Right ventricle myocardium superior (tissue), 1 donor: ENCODE measurements at regions not wholly inside any gene's neighbourhood (a gene's known extent, or its start where the extent isn't known, plus 50 kb on each side); places are given as distances from the start of the nearest gene placed in this dataset.
"Not testable (repeated sequence)": the region's sequence is repeated elsewhere in the genome, so short reads cannot be mapped to it uniquely, and the experiment has no call there.

Experiments used
- ATAC-seq: fragments of 200-7000 bp; cut with Tn5 transposase; one replicate; pipeline ENCODE4 v1.9.1; 2020; ENCODE audit warnings: mild to moderate bottlenecking; ENCODE audit not compliant: poor library complexity
- DNase-seq: peaks from one replicate; pipeline ENCODE4 v3.0.0-alpha.2; 2020
- intact Hi-C: fragments of 100-400 bp; cut with DNase I; formaldehyde crosslinking; loops from one replicate; pipeline ENCODE4 v1.11.2; 2022
- donor health status: DM: no; HTN: yes; CAD: no; lungs with severe emphysema.

GRCh38 chr21:21816778-21817177 lies 818.6 kb downstream of the NCAM2 start:
- intact Hi-C loops = no loop called here
- ATAC-seq (no peak), DNase-seq (no peak)

GRCh38 chr21:21818898-21819297 lies 820.7 kb downstream of the NCAM2 start:
- intact Hi-C loops = no loop called here
- DNase-seq (no peak), ATAC-seq (no peak)

DNA sequence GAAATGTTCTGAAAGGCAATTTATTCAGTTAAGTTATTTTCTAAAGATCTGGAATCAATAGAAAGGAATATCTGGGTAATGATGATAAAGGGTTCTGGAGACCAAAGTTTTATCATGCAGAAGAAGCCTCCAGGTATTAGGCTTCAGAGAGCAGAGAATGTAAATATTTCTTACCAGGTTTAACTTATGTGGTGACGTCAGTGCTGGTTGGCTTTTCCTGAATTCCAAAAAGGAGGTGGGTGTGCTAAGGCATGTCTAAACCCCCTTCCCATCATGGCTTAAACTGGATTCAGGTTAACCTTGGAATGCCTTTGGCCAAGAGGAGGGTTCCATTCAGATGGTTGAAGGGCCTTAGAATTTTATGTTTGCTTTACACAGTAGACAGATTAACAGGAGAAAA lies 829.9 kb downstream of the NCAM2 start:
- ATAC-seq = no peak
- no peak for DNase-seq
- intact Hi-C loops = no loop called here

- ATAC-seq (no peak), DNase-seq (no peak)
- intact Hi-C loops = no loop called here
These were observed 832.8 kb downstream of the NCAM2 start for GRCh38 chr21:21831036-21831435.

DNA sequence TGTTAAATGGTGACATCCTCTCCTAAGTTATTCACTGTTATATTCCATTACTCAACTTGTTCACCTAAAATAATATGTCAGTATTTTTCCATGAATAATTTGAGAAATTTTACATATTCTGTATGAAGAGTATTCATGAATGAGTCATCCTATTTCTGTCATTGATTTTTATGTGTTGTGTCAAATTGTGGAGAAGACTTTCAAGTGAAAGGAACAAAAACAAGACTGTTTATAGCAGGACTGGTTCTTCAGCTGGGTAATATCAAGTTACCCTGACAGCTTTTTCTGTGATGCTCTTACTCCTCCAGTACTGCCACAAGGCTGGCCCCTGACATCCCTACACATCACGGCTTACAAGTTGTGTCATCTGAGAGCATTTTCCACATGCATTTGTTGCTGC lies 847.7 kb downstream of the NCAM2 start:
- DNase-seq (no peak), ATAC-seq (no peak)
- intact Hi-C loops = no loop called here

DNA sequence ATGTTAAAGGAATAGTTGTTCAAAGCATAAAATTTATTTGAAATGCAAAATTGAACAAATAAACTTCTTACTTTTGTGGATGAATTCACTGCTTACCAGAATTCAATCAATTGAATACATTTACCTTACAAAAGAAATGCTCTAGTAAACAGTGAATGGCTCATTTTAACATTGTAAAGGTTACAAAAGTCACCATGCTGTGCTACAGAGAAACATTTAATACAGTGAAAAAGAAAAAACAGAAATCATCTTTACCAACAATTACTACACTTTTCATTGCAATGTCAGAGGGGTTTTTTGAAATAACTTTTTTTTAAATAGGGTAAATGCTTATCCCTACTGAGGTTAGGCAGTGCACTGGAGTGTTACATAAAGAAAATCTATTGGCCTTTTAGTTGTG lies 853.0 kb downstream of the NCAM2 start:
- ATAC-seq (no peak), DNase-seq (no peak)
- intact Hi-C loops = no loop called here

GRCh38 chr21:21851657-21852056 lies 853.4 kb downstream of the NCAM2 start:
- no peak for DNase-seq
- no peak for ATAC-seq
- intact Hi-C loops = no loop called here

DNA sequence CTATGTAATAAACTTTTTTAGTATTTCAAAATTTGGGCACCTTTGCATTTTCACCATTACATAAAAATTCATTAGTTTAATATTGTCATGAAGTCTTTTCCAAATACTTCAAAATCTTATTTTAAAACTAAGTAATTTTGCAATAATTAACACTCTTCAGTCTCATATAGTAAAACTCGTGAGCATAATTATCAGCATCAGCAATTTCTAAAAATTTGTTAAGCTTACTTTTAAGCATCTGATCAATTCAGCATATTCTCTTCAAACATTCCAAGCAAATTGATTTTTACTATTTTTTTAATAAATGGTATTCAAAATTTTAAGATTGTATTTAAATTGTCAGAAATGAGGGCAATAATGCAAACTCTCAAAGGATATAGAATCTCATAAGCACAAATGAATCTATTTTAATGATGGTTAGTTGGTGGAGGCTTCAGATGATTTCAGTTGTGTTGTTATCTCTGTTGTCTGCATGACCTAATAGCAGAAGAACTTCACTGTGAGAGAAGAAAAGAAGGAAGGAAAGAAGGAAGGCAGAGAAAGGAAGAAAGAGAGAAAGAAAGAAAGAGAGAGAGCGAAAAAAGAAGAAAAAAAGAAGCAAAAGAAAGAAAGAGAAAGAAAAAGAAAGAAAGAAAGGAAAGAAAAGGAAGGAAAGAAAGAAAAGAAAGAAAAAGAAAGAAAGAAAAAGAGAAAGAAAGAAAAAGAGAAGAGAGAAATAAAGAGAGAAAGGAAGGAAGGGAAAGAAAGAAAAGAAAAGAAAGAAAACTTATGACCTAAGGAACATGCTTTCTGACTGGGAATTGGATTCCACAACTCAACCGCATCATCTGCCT lies 860.5 kb downstream of the NCAM2 start:
- intact Hi-C loops = no loop called here
- DNase-seq (no peak), ATAC-seq (no peak)

DNA sequence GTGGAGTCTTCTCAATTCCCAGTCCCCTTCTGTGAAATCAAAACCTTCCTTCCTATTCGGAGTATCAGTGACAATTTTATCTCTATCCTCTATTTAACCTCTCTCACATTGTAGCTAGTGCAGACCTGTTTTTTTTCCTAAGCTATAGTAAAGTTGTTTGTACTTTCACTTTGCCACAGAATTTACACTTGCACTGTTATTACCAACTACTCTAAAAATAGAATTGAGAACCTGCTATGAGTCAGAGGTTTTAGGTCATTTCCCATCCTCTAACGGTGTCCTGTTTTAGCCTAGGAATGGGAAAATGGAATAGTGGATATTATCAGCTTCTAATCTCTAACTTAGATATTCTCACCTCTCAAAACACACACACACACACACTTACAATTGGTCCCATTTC lies 862.7 kb downstream of the NCAM2 start:
- intact Hi-C loops = no loop called here
- no peak for ATAC-seq
- no peak for DNase-seq

DNA sequence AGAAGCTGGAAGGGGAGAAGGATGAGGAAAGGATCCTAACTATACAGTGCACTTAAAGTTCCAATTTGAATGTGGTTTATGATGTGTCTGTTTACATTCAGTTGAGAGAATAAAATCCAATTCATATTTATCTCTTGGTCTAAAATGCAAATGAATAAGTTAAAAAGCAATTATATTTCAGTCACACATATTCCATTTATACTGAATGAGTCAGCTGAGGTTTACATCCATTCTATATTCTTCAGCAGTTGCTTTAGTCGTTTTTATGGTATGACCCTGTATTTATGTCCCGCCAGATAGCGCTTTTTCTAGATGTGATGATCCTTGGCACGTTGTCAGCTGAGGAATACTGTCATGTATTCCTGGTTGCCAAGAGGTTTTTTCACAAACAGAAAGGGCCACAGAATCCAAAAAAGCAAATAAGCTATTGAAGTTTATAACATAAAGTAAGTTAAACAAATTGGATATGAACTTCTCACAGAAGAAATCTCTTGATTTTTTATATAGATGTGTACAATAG lies 866.2 kb downstream of the NCAM2 start:
- no peak for DNase-seq
- intact Hi-C loops = no loop called here
- ATAC-seq = no peak

- intact Hi-C loops = no loop called here
- no peak for ATAC-seq
These were observed 899.2 kb downstream of the NCAM2 start for GRCh38 chr21:21897275-21897883.

GRCh38 chr21:21898801-21899200 lies 900.6 kb downstream of the NCAM2 start:
- intact Hi-C loops = no loop called here
- DNase-seq = no peak
- no peak for ATAC-seq

More at GRCh38 chr21:21897275-21897883, 899.2 kb downstream of the NCAM2 start:
- DNase-seq = no peak

- intact Hi-C loops, DNase-seq, ATAC-seq: not testable (repeated sequence)
These were observed 904.2 kb downstream of the NCAM2 start for GRCh38 chr21:21902416-21902815.

- no peak for ATAC-seq
- intact Hi-C loops = no loop called here
These were observed 909.1 kb downstream of the NCAM2 start for GRCh38 chr21:21907271-21907670.

DNA sequence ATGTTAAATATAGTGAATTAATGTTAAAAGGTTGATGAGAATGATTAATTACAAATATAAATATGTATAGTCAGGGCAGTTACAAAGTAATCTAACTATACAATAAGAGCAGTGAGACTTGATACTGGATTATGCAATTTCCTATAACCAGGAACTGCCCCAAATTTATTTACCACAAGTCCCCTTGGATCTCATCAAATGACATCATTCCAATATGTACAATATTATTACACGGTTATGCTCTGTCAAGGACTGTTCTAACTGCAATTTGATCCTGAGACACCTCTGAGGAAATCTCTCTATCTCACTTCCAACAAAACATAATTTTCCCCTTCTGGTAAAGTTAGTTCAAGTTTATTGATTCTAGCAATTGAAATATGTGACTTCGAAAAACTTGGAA lies 917.6 kb downstream of the NCAM2 start:
- DNase-seq = no peak
- no peak for ATAC-seq
- intact Hi-C loops = no loop called here

More at GRCh38 chr21:21907271-21907670, 909.1 kb downstream of the NCAM2 start:
- DNase-seq = no peak

GRCh38 chr21:21921410-21922232 lies 923.4 kb downstream of the NCAM2 start:
- intact Hi-C loops = no loop called here
- ATAC-seq (no peak), DNase-seq (no peak)

DNA sequence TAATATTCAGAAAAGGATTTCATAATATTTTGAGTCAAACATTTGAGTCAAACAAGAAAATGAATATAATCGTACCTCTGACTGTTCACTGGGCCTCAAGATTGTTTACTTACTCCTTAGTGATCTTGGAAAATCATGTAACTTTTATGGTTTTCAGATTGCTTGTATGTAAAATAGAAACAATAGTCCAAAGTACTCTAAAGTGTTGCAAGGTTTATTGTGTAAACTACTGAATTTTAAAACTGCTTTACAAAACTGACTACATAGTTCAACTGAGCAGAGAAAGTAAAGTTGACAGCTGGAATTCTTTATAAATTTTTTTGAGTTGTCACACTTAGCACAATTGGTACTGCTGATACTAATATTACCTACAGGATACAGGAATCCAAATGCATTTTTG lies 931.0 kb downstream of the NCAM2 start:
- intact Hi-C loops = no loop called here
- DNase-seq = no peak

GRCh38 chr21:21929789-21930188 lies 931.6 kb downstream of the NCAM2 start:
- intact Hi-C loops = no loop called here
- no peak for ATAC-seq

More for the DNA sequence above, 931.0 kb downstream of the NCAM2 start:
- no peak for ATAC-seq

DNA sequence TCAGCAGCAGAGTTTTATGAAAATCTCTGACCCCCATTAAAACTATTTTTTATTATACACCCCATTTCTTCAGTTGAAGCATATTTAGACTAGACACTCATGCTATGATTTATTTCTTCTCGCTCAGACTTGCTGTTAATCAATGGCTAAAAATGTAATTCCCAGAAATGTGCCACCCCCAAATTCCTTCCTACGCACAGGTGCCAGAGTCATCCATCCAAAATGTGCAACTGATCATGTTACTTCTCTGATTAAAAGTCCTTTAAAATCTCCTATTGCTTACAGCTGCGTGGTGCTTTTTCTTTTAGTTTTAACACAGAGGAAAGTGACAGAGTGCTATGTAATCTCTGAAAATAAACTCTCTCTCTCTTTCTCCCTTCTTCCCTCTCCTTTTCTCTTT lies 954.4 kb downstream of the NCAM2 start:
- ATAC-seq (no peak), DNase-seq (no peak)
- intact Hi-C loops = no loop called here

More at GRCh38 chr21:21929789-21930188, 931.6 kb downstream of the NCAM2 start:
- no peak for DNase-seq
